ENCODE measurements at regions not wholly inside any gene's neighbourhood (a gene's known extent, or its start where the extent isn't known, plus 50 kb on each side); places are given as distances from the start of the nearest gene placed in this dataset.

DNA sequence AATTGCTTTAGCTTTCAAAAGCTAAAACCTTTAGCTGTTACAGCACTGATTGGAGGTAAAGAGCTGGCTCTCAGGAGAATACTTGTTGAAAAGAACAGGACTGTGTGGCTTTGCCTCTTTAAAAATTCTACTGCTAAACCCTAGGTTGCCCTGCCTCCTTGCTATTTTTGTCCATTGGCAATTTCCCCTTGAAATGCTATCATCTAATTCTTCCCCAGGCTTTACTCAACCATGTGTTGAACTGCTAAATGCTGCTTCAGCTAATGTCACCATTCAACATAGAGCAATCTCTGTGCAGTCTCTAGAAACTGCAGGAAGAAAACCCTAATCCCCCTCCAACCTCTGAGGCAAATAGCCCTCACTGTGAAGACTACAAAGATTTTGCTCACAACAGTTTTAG, 203.7 kb upstream of the ARX start:
- DNase-seq (ENCODE audit: low read depth in 3 of 3) = no peak

DNA sequence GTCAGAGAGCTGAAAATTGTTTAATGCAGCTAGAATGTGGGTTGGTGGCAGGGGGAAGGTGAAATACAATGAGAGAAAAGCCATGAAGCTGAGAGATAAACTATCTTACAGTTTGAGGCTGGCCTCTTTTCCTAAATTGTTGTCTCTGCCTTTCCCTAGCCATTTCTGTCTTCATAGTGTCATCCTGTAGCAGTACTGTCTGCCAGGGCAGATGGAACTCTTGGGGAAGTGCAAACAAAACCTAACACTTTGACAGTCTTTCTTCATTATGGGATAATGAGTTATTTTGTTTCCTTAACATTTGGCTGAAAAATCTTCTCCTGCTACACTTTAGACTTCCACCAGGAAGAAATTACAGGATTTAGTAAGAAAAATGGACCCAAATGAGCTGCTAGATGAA, 197.8 kb upstream of the ARX start:
- DNase-seq (ENCODE audit: low read depth in 3 of 3) = no peak

DNA sequence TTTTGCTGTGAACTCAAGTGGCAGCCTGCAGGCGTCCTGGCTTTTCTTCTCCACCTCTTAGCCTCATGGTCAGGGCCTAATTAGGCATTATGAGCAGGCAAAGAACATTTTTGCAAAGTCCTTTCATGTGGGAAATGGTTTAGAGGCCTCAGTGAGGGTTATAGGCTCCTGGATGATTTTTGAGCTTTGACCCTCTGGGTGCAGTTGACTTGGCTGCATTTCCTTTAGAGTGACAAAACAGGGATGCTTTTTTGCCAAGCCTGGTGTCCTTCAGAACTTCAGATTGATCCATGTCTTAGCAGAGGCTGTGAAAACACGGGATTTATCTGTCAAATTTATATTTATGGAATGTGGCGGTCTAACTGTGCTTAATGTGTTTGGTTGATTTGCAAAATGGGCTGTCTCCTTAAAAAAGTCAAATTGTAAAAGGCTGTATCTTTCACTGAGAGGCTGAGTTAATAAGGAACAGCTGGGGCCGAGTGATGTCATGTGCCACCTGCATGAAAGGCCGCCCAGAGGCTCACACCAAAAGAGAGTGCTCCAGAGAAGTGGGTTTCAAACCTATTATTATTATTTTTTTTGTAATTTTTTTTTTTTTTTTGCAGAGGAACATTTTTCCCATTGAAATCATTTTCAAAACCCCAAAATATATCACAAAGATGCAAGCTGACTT, 192.2 kb upstream of the ARX start:
- no peak for DNase-seq (ENCODE audit: low read depth in 3 of 3)

DNA sequence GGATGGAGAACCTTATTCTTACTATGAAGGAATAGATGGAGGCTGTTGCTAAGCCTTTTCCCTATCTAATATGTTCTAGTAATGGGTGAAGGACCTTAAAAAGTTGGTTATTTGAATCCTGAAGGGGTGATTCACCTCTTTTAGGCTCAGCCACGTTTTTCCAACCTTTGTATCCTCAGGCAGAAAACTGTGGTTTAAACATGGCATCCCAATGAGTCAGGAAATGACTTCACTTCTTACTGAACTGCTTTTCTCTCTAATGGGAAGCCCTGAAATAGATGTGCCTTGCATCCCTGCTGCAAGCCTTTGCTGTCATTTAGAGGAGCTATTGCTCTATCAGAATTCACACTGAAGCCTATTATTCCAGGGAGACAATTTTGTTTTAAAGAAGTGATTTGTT, 191.0 kb upstream of the ARX start:
- DNase-seq (ENCODE audit: low read depth in 3 of 3) = no peak

DNA sequence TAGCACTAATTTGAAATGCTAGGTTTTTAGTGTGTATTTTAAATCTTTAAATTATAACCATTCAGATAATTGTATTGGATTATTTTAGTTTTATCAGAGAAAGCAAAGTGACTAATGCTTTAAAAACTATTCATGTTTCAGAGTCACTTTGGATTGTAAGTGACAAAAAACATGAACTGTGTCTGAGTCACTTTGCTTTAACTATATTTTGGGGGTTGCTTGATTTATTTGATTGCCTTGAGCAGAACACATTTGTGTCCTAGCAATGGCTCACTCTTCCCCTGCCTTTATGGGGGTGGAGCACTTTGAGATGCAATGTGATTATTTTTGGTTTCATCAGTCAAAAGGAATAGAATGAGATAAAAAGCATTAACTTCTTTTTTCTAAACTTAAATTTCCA, 188.4 kb upstream of the ARX start:
- DNase-seq (ENCODE audit: low read depth in 3 of 3) = no peak

DNA sequence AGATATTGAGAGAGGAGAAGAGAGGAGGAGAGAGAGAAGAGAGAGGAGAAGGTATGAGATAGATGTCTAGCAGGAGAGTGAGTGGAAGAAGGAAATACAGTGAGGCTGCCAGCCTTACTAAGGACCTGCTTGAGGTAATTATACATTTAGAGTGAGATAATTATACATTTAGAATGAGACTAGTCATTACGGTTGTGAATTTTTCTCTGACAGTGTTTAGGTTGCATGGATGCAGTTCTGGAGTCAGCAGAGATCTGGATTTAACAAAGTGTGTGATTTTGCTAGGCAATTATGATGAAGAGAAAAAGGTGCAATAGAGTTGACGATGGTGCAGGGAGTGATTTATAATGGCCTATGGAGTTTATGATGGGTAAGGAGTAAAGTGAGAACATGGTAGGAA, 187.1 kb upstream of the ARX start:
- DNase-seq (ENCODE audit: low read depth in 3 of 3) = no peak

DNA sequence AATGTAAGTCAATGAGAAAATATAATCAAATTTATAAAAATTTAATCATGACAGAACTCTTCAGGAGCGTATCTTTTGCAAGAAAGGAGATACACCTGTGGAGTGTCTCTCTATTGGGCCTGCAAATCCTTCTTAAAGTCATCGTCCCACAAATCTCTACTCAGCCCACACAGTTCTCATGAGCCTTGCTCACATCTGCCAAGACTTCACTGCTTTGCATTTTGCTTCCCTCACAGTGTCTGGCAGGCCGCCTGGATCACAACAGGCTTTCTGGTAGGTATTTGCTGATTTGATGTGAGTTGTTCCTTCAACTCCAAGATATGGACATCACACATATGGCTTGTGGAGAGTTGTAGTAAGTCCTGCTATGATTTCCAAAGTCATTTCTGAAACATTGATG, 183.1 kb upstream of the ARX start:
- no peak for DNase-seq (ENCODE audit: low read depth in 3 of 3)

DNA sequence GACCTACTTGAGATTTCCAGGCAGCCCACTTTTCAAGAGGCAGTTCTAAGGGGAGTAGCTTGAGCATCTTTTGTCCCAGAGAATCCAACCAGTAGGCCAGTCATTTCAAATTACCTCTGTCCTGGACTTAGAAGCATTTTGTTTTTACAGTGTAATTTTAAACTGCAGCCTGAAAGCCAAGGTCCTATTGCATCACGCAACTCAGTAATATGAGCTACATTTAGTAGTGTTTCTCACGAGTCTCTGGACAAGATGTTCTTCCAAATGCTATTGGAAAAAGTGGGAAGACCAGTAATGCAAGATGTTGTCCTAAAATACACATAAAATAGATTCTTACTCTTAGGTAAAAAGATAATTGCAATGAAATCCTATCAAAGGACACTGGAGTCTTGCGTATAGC, 182.5 kb upstream of the ARX start:
- DNase-seq (ENCODE audit: low read depth in 3 of 3) = no peak

DNA sequence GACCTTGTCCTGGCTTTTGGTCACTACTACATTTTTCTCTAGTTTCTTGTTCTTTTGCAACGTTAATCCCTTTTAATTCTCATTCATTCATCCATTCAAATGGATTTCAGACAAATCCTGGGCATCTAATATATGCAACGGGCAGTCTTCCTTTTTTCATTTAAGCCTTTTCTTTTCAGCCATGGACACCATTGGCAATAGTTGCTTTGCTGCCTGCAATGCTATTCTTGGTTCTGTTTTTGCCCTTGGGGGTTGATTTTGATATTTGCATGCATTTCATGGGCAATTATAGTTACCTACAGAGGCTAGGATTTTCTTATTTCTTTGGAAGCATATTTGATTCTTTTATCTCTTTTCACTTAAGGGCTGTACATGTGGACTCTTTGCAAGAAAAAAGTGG, 180.5 kb upstream of the ARX start:
- DNase-seq (ENCODE audit: low read depth in 3 of 3) = no peak

DNA sequence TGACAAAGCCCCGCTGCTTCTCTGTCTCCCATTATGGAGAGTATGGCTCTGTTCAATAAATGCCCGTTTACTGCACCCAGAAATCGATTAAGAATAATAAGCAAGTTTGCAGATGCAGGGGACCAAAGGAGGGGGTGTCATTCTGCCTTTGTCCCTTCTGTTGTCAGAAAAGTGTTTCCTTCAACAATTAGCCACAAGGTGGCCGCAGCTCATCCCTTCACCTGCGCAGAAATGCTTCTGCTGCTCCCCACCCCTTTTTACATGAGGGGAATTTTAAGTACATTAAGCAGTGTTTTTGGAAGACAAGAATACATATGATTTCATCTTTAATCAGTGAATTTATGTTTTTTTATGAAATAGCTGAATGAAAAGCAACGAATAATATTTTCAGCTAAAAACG, 175.6 kb upstream of the ARX start:
- no peak for DNase-seq (ENCODE audit: low read depth in 3 of 3)

DNA sequence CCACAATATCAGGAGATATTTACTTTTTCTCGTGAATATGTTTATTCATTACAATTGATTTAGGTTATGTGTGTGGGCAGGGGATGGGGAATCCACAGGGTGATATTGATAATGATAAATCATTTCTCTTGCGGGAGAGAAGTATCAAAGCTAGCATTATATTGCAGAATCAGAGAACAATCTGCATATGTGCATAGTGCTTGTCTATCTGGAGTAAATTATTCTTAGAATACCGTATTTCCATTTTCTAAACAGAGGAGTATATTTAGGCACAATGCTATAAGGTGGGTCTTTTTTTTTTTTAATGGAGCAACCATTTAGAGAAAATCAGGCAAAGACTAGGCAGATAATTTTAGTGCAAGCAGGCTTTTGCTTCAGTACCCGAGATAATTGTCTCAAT, 166.0 kb upstream of the ARX start:
- DNase-seq (ENCODE audit: low read depth in 3 of 3) = no peak

DNA sequence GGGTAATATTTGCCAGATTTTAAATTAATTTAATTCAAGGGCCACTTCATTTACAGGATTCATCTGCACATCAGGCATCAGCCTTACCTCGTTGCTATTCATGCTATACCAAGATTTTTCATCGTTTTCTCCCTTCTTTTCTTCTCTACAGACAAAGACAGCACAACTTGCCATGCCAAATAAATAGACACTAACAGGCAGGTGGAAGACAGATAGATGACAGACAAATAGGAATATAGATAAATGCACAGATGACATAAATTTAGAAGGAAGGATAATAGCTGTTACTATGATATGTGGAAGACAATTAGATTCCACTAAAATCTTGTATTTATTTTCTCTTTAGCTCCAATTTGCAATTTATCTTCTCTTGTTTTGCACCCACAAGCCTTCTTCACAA, 164.5 kb upstream of the ARX start:
- no peak for DNase-seq (ENCODE audit: low read depth in 3 of 3)

DNA sequence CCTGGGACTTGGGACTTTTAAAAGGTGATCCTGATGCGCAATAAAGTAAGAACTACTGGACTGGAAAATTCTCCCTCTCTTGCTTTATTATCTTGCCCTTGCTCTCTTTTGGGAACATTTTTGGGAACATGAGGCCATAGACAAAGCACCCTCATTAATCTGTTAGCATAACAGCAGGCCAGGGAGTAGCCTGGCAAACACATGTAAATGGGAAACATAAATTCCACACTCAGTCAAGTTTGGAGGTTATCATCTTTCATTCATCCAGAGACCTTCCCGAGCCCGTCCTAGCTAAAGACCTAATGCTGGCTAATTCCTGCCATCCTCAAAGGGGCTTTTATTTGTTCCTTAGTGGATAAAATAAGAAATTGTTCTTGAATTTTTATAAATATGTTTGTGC, 162.8 kb upstream of the ARX start:
- DNase-seq (ENCODE audit: low read depth in 3 of 3) = no peak

DNA sequence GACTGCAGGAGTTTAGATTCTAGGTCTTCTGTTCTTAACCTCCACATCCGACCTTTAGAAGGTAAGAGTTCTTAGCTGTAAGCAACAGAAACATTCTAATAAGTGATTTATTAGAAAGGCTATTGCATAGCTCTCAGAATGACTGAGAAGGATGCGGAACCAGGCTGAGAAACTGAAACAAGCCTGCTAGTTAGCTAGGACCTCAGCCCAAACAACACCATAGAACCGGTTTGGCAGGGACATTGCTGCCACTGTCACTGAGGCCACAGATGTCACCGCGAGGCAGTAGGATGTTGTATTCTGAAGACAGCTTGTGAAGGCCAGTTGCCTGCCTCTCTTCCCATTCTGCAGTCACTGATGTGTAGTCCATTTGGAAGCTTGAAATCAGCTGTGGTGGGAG, 160.0 kb upstream of the ARX start:
- no peak for DNase-seq (ENCODE audit: low read depth in 3 of 3)

DNA sequence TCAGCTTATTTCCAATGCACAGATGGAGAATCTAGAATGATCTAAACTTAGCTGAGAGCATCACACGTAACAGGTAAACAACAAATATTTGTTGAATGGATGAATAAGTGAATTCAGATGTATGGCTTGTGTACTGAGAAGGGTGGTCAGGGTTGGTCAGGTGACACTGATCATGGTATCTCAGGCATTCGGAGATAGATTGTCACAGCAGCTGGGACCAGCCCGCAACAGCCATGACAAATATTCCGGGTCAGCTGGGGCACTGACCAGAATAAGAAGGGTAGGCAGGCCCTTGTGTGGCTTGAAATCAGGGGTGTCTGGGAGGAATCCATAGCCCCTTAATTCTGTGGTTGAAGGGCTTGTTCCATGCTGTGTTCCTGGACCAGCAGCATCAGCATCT, 159.4 kb upstream of the ARX start:
- no peak for DNase-seq (ENCODE audit: low read depth in 3 of 3)

DNA sequence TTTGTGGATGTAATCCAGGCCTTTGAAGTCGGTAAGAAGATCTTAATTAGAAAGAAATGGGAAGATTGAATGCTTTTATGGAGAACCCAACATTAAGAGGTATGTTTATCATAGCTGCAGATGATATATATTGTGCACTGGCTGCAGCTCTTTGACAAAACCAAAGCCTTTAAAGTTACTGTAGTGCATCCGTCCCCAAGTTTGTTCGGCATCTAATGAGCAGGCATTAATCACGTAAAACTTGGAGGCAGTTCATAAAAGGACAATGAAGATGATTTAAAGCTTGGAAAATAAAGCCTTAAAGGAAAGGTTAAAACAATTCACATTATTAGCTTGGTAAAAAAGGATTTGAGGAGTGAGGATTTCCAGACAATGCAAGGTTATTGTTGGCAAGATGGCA, 150.8 kb upstream of the ARX start:
- no peak for DNase-seq (ENCODE audit: low read depth in 3 of 3)

DNA sequence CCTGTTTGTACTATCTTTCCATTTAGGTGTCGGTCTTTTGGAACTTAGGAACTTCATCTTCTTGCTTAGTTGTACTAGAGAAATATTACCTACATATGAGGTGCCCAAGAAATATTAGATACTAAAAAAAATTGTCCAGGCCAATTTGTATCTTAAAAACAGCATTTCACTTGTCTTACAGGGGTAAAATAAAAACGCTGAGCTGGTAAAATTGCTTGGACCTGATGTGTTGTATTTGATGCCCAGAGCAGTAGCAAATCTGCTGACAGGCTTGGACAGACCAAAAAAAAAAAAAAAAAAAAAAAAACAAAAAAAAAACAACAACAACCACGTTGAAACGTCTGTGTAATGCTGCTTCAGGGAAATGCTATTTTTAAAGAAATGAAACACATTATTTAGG, 150.4 kb upstream of the ARX start:
- no peak for DNase-seq (ENCODE audit: low read depth in 3 of 3)

DNA sequence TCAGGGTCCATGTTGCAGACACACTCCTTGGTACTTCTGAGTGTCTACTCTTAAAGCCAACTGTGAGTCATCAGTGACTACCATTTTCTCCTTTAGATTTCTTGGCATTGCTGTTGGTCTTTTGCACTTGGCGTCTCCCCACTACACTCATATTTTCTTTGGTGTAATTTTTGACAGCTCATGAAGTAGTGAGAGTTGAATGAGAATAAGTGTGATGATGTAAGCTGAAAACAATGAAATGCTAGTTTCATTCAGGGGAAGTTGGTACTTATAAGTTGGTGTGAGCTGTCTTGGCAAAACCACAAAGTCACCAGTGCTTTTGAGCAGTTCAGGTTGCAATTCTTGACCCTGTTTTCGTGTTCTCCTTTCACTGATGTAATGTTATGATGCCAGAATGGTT, 142.9 kb upstream of the ARX start:
- DNase-seq (ENCODE audit: low read depth in 3 of 3) = no peak

DNA sequence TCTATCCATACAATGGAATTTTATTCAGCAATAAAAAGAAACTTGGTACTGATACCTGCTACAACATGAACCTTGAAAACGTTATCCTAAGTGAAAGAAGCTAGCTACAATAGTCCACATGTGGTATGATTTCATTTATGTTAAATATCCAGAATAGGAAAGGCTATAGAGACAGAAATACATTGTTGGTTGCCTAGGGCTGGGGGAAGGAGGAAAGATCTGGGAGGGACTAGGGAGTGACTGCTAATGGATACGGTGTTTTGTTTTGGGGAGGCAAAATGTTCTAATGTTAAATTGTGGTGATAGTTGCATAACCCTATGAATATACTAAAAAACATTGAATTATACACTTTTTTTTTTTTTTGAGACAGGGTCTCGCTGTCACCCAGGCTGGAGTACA, 141.1 kb upstream of the ARX start:
- no peak for DNase-seq (ENCODE audit: low read depth in 3 of 3)

DNA sequence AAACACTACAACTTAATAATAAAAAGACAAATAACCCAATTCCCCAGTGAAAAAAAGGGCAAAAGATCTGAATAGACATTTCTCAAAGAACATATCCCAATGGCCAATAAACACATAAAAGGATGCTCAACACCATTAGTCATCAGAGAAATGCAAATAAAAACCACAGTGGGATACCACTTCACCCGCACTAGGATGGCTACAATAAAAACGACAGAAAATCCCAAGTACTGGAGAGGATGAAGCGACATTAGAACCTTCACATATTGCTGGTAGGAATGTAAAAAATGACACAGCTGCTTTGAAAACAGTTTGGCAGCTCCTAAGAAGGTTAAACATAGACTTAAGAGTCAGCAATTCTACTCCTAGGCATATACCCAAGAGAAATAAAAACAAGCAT, 140.6 kb upstream of the ARX start:
- no peak for DNase-seq (ENCODE audit: low read depth in 3 of 3)

DNA sequence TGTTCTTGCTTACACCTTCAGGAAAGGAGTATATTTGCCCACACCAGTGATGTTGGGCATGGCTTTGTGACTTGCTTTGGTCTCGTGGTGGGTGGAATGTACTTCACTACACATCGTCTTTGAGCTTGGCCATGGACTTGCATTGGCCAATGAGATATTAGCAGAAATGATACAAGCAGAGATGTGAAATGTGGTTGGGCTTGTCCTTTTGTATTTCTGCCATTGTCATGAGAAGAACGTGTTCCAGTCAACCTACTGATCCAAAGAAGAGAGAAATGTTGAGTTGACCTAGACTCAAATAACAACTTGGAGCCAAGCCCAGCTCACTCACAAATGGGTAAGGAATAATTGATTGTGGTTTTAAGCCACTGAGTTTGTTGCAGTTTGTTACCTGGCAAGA, 138.4 kb upstream of the ARX start:
- DNase-seq (ENCODE audit: low read depth in 3 of 3) = no peak

DNA sequence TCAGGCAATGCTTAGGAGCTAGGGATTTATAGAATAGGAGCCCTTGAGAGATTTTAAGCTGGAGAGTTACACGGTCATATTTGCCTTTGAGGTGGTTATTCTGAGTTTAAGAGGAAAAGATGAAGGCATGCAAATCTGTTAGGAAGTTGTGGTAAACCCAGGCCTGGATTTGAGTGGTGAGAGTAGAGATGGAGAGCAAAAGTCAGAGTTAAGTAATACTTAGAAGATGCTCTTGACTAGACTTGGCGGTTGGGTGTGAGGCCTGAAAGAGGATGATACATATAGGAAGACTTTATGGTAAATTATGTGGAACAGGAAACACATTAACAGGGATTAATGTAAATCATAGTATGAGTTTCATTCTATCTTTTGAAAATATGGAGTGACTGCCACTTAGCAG, 136.0 kb upstream of the ARX start:
- no peak for DNase-seq (ENCODE audit: low read depth in 3 of 3)

DNA sequence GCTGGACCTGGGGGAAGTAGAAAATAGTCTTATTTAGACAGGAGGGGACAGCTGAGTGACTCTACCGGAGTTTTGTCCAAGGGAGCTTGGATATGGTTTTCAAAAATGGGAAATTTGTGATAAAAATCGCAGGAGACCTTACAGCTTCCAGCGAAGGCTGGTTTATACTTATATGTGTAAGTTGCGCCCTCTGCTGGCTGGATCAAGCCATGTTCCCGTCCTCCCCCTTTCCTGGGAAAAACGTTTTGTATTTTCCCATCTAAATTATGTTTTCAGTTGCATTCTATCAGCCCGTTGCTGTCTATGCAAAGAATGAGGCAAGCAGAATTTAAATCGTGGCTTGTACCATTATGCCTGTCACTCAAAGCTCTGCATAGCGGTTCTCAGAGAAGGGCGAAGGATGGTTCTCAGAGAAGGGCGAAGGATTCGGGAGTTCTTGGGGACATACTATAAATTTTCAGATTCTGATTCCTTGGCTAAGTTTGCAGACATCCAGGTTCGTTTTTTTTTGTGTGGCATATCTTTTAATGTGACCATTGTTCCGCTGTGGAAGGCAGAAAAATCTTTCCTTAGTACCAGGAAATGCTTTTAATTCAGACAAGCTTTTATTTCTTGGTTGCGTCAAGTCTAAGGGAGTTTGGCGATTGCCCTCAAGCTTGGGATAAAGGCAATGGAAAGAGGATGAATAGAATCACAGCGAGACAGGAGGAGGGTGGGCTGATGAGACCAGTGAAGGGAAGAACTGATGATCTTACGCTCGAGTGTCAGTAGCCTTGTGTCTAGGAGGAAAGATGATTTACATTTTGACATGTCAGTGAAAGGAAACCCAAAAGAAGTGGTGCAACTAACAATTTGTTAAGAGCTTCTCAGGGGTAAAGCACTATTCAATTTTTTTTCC, 128.5 kb upstream of the ARX start:
- DNase-seq (ENCODE audit: low read depth in 3 of 3) = peak; percentile 1 to 20 (median 2)

DNA sequence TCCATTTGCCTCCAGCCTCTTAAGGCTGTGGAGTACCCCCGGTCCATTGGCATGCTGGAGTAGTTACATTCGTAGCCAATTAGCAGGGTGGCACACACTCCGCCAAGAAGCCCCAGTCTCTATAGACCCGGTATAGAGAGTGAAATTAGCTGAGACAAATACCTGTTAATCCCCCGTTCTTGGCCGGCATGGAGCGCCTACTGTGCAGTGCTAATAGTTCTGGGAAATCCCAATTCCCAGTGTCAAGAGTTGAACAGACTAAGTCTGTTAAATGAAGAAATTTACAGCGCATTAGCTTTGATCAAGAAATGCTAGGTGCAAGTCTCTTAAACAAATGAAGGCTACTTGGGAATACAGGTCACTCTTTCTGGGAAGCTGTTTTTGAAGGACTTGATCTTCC, 127.8 kb upstream of the ARX start:
- DNase-seq (ENCODE audit: low read depth in 3 of 3) = no peak

All from stimulated activated CD4-positive, alpha-beta T cell treated with anti-CD3 and anti-CD28 coated beads, TNF-alpha, amount 100 ng/mL, for 48 hours (primary cell).